HCT116 (cell line): ENCODE measurements at regions not wholly inside any gene's neighbourhood (a gene's known extent, or its start where the extent isn't known, plus 50 kb on each side); places are given as distances from the start of the nearest gene placed in this dataset.

Experiments
- ATAC-seq: fragments of 200-7000 bp; cut with Tn5 transposase; 2 replicates; pipeline ENCODE4 v1.9.1; 2020; ENCODE audit warnings: mild to moderate bottlenecking, moderate library complexity
- BruUV-seq: library from RNA; stranded (reverse); fragments of 400-500 nt; replicated peaks from 2 replicates; lab custom pipeline; 2021; lab: Mats Ljungman, UMichigan
- CTCF ChIA-PET: fragments of 300-600 bp; sonication (Branson Sonifier 250); formaldehyde crosslinking; loops from one replicate; lab custom pipeline; 2021; ENCODE audit warnings: antibody characterized with exemption; lab: Charles Lee
- POLR2A ChIA-PET: fragments of 300-600, 350-600 bp; sonication (Branson Sonifier 250); formaldehyde crosslinking; loops from one replicate; lab custom pipeline; 2021; ENCODE audit warnings: antibody characterized with exemption; lab: Charles Lee
- RAD21 ChIA-PET, 2 experiments: fragments of 300-600 bp; sonication (Branson Sonifier 250); formaldehyde crosslinking; loops; one replicate each; lab custom pipeline; 2023; ENCODE audit warnings: low total read pairs in 2 of 2; ENCODE audit not compliant: uncharacterized antibody in 2 of 2, unreplicated experiment in 2 of 2, low non-redundant PET in 1 of 2; lab: Charles Lee
- DNase-seq: peaks from one replicate; pipeline ENCODE4 v3.0.0-alpha.2; 2010; ENCODE audit warnings: low read depth, low spot score
- H2AFZ ChIP-seq: fragments of 200-600 bp; shearing (Covaris generic), sonication (generic); 2 replicates; pipeline ENCODE4 v1.6.1; 2017; ENCODE audit warnings: low read depth, mixed run types, mixed read lengths, antibody characterized with exemption, low read length; ENCODE audit not compliant: poor library complexity, severe bottlenecking
- H3K27ac ChIP-seq: 2 replicates; pipeline ENCODE4 v1.5.1; 2012; ENCODE audit warnings: low read depth, low read length
- H3K27me3 ChIP-seq: fragments of 200-600 bp; sonication (generic); 2 replicates; pipeline ENCODE4 v1.6.1; 2016; ENCODE audit warnings: mixed run types, low read length, mixed read lengths; ENCODE audit not compliant: insufficient read depth
- H3K36me3 ChIP-seq, 2 experiments: fragments of 200-500 bp in 1 of 2; fragments of 200-600 bp in 1 of 2; sonication (Bioruptor generic) in 1 of 2; sonication (generic) in 1 of 2; 2 replicates each; pipeline versions ENCODE4 v1.5.1 to v1.6.1; 2014 to 2016; ENCODE audit warnings: low read length in 2 of 2, inconsistent platforms in 1 of 2, mixed read lengths in 1 of 2, mixed run types in 1 of 2; ENCODE audit not compliant: insufficient read depth in 2 of 2, control insufficient read depth in 1 of 2
- H3K4me1 ChIP-seq, 2 experiments: fragments of 200-600 bp in 1 of 2; sonication (generic) in 1 of 2; 2 replicates each; pipeline versions ENCODE4 v1.5.1 to v1.6.1; 2012 to 2017; ENCODE audit warnings: low read length in 2 of 2, inconsistent platforms in 1 of 2, mild to moderate bottlenecking in 1 of 2, mixed read lengths in 1 of 2, mixed run types in 1 of 2, moderate library complexity in 1 of 2; ENCODE audit not compliant: insufficient read depth in 2 of 2, control insufficient read depth in 1 of 2
- H3K4me2 ChIP-seq: fragments of 200-600 bp; sonication (generic); 2 replicates; pipeline ENCODE4 v1.6.1; 2017; ENCODE audit warnings: mixed run types, low read length, mixed read lengths
- H3K4me3 ChIP-seq, 2 experiments: fragments of 200-600 bp in 1 of 2; sonication (generic) in 1 of 2; replicated peaks in 1 of 2; 2 replicates each; pipeline ENCODE4 v1.5.1; 2011 to 2016; ENCODE audit warnings: low read length in 2 of 2, control low read depth in 1 of 2, low read depth in 1 of 2, mild to moderate bottlenecking in 1 of 2, mixed read lengths in 1 of 2, mixed run types in 1 of 2
- H3K79me2 ChIP-seq: fragments of 200-600 bp; sonication (generic); 2 replicates; pipeline ENCODE4 v1.6.1; 2017; ENCODE audit warnings: mild to moderate bottlenecking, mixed run types, low read length, moderate library complexity, mixed read lengths; ENCODE audit not compliant: insufficient read depth
- H3K9ac ChIP-seq: fragments of 200-600 bp; sonication (generic); 2 replicates; pipeline ENCODE4 v1.6.1; 2016; ENCODE audit warnings: low read length, mixed read lengths
- H3K9me2 ChIP-seq: fragments of 200-600 bp; sonication (generic), shearing (Covaris generic); 2 replicates; pipeline ENCODE4 v1.6.1; 2017; ENCODE audit warnings: mixed run types, mild to moderate bottlenecking, moderate library complexity; ENCODE audit not compliant: insufficient read depth
- H3K9me3 ChIP-seq, 2 experiments: fragments of 200-500 bp in 1 of 2; fragments of 200-600 bp in 1 of 2; sonication (Bioruptor generic) in 1 of 2; sonication (generic) in 1 of 2; 2 replicates each; pipeline ENCODE4 v1.6.1; 2014 to 2017; ENCODE audit warnings: low read length in 2 of 2, mixed read lengths in 2 of 2, inconsistent platforms in 1 of 2, low read depth in 1 of 2, mild to moderate bottlenecking in 1 of 2, mixed run types in 1 of 2, moderate library complexity in 1 of 2; ENCODE audit not compliant: control insufficient read depth in 1 of 2, insufficient read depth in 1 of 2
- H4K20me1 ChIP-seq: fragments of 200-600 bp; sonication (generic), shearing (Covaris generic); 2 replicates; pipeline ENCODE4 v1.6.1; 2017; ENCODE audit warnings: mixed run types, mild to moderate bottlenecking, moderate library complexity; ENCODE audit not compliant: insufficient read depth
- EGR1 ChIP-seq: IDR thresholded peaks from 2 replicates; pipeline ENCODE4 v1.6.1; 2012; ENCODE audit warnings: low read depth
- POLR2A ChIP-seq: IDR thresholded peaks from 2 replicates; pipeline ENCODE4 v1.7.0; 2011; ENCODE audit warnings: borderline replicate concordance; ENCODE audit not compliant: insufficient read depth, insufficient read length; ENCODE audit errors: extremely low read depth
- POLR2AphosphoS5 ChIP-seq: IDR thresholded peaks from 2 replicates; pipeline ENCODE4 v1.6.1; 2011; ENCODE audit warnings: mild to moderate bottlenecking, low read depth, low read length, moderate library complexity
- SIN3A ChIP-seq: IDR thresholded peaks from 2 replicates; pipeline ENCODE4 v1.6.1; 2012; ENCODE audit warnings: low read depth
- SP1 ChIP-seq: IDR thresholded peaks from 2 replicates; pipeline ENCODE4 v1.6.1; 2012; ENCODE audit warnings: low read depth
- YY1 ChIP-seq: IDR thresholded peaks from 2 replicates; pipeline ENCODE4 v1.6.1; 2011; ENCODE audit warnings: low read length, low read depth, moderate library complexity, mild to moderate bottlenecking; ENCODE audit not compliant: insufficient replicate concordance; ENCODE audit errors: extremely low read depth
- intact Hi-C: fragments of 100-400 bp; cut with micrococcal nuclease; formaldehyde crosslinking; loops from 2 replicates; pipeline ENCODE4 v1.10.0; 2022
- TF ChIP-seq, protein P1 (sequence below): IDR thresholded peaks from 2 replicates; pipeline ENCODE4 v1.6.1; 2012
- TF ChIP-seq, protein P2 (sequence below): IDR thresholded peaks from 2 replicates; pipeline ENCODE4 v1.6.1; 2012
- TF ChIP-seq, protein P3 (sequence below): IDR thresholded peaks from 2 replicates; pipeline ENCODE4 v1.6.1; 2012; ENCODE audit warnings: low read depth

DNA sequence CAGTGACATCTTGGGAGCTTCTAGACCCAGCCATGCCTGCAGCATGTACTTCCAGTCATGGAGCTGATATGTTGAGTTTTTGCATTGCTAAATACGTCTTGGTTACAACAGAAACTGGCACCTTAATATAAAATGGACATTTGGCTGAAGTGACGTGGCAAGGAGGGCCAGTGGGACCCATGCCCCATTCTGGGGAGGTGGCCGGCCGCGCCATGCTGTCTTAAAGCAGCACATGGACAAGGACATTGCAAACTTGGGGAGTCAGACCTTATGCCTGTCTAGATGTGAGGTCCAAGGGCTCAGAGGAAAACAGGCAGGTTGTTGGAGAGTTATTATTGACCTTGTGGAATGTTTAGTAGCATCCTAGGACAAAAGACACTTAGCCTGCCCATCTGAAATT, 588.0 kb upstream of the CDH4 start:
- H3K79me2 ChIP-seq: no peaks in the 10 kb centered on the region

More for the DNA sequence above, 588.0 kb upstream of the CDH4 start:
- peaks cover 10 to 16% of the 10 kb centered on the region in 2 experiments; a peak in 2 of 4 replicates for H3K9me3 ChIP-seq
- ChIA-PET CTCF (no interaction called here), POLR2A (no interaction called here), RAD21 (no interaction called here)
- H2AFZ ChIP-seq: no peak overlapping the region
- no peaks in the 10 kb centered on the region for H3K9me2 ChIP-seq
- intact Hi-C loops: no loop called here
- no peak overlapping the region for H3K27ac ChIP-seq
- H3K27me3 ChIP-seq: no peaks in the 10 kb centered on the region
- H3K4me3 ChIP-seq: no peak overlapping the region
- no peak overlapping the region for H3K9ac ChIP-seq
- H3K36me3 ChIP-seq: no peaks in the 10 kb centered on the region
- H4K20me1 ChIP-seq: no peaks in the 10 kb centered on the region
- TF ChIP-seq POLR2AphosphoS5 (no peak), POLR2A (no peak), EGR1 (no peak), YY1 (no peak), SIN3A (no peak), SP1 (no peak)
- TF ChIP-seq, protein P1, sequence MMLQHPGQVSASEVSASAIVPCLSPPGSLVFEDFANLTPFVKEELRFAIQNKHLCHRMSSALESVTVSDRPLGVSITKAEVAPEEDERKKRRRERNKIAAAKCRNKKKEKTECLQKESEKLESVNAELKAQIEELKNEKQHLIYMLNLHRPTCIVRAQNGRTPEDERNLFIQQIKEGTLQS: no peak
- TF ChIP-seq, protein P2, sequence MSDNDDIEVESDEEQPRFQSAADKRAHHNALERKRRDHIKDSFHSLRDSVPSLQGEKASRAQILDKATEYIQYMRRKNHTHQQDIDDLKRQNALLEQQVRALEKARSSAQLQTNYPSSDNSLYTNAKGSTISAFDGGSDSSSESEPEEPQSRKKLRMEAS: no peak
- TF ChIP-seq, protein P3, sequence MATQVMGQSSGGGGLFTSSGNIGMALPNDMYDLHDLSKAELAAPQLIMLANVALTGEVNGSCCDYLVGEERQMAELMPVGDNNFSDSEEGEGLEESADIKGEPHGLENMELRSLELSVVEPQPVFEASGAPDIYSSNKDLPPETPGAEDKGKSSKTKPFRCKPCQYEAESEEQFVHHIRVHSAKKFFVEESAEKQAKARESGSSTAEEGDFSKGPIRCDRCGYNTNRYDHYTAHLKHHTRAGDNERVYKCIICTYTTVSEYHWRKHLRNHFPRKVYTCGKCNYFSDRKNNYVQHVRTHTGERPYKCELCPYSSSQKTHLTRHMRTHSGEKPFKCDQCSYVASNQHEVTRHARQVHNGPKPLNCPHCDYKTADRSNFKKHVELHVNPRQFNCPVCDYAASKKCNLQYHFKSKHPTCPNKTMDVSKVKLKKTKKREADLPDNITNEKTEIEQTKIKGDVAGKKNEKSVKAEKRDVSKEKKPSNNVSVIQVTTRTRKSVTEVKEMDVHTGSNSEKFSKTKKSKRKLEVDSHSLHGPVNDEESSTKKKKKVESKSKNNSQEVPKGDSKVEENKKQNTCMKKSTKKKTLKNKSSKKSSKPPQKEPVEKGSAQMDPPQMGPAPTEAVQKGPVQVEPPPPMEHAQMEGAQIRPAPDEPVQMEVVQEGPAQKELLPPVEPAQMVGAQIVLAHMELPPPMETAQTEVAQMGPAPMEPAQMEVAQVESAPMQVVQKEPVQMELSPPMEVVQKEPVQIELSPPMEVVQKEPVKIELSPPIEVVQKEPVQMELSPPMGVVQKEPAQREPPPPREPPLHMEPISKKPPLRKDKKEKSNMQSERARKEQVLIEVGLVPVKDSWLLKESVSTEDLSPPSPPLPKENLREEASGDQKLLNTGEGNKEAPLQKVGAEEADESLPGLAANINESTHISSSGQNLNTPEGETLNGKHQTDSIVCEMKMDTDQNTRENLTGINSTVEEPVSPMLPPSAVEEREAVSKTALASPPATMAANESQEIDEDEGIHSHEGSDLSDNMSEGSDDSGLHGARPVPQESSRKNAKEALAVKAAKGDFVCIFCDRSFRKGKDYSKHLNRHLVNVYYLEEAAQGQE: no peak
- no peaks in the 10 kb centered on the region for H3K4me1 ChIP-seq
- H3K4me2 ChIP-seq: no peak overlapping the region
- no TSS peak for BruUV-seq
- DNase-seq (no peak), ATAC-seq (no peak)
